ENCODE measurements at regions not wholly inside any gene's neighbourhood (a gene's known extent, or its start where the extent isn't known, plus 50 kb on each side); places are given as distances from the start of the nearest gene placed in this dataset.

GRCh38 chrX:115958687-115959359 is 211.7 kb upstream of the AGTR2 start:
- Mint-ChIP-seq H3K4me3 (no peak overlapping the region), H3K36me3 (ENCODE audit: low read depth) (peaks cover 56% of the 10 kb centered on the region), H3K9me3 (peaks cover 42% of the 10 kb centered on the region)

GRCh38 chrX:115960440-115961084 is 210.0 kb upstream of the AGTR2 start:
- Mint-ChIP-seq H3K27ac (no peak overlapping the region), H3K27me3 (ENCODE audit: low read depth) (no peaks in the 10 kb centered on the region), H3K9me3 (peaks cover 55% of the 10 kb centered on the region), H3K36me3 (ENCODE audit: low read depth) (peaks cover 69% of the 10 kb centered on the region), H3K4me3 (no peak overlapping the region), H3K4me1 (no peaks in the 10 kb centered on the region)
- no peak for TF ChIP-seq CTCF (IDR thresholded peaks at IDR 0.05; ENCODE audit: unreplicated experiment in 3 of 3)

More at GRCh38 chrX:115958687-115959359, 211.7 kb upstream of the AGTR2 start:
- no peaks in the 10 kb centered on the region for H3K27me3 Mint-ChIP-seq (ENCODE audit: low read depth)
- no peak for TF ChIP-seq CTCF (IDR thresholded peaks at IDR 0.05; ENCODE audit: unreplicated experiment in 3 of 3)
- no peaks in the 10 kb centered on the region for H3K4me1 Mint-ChIP-seq
- H3K27ac Mint-ChIP-seq, result no peak overlapping the region

GRCh38 chrX:115966920-115967319 is 203.6 kb upstream of the AGTR2 start:
- Mint-ChIP-seq H3K36me3 (ENCODE audit: low read depth) (peaks cover 40% of the 10 kb centered on the region), H3K4me3 (peak overlapping the region; percentile 92 to 98 (median 94)), H3K9me3 (peaks cover 38% of the 10 kb centered on the region), H3K27me3 (ENCODE audit: low read depth) (peaks cover 8% of the 10 kb centered on the region), H3K27ac (peak overlapping the region in 1 of 3 experiments; percentile 49), H3K4me1 (peaks cover 19% of the 10 kb centered on the region)
- no peak for TF ChIP-seq CTCF (IDR thresholded peaks at IDR 0.05; ENCODE audit: unreplicated experiment in 3 of 3)

- peak overlapping the region; percentile 91 to 94 (median 93) for H3K27ac Mint-ChIP-seq
- peaks cover 8% of the 10 kb centered on the region for H3K27me3 Mint-ChIP-seq (ENCODE audit: low read depth)
- peaks cover 22% of the 10 kb centered on the region for H3K9me3 Mint-ChIP-seq
- peaks cover 29% of the 10 kb centered on the region for H3K36me3 Mint-ChIP-seq (ENCODE audit: low read depth)
- peak overlapping the region; percentile 92 to 98 (median 94) for H3K4me3 Mint-ChIP-seq
- H3K4me1 Mint-ChIP-seq, result peaks cover 19% of the 10 kb centered on the region
- TF ChIP-seq CTCF (IDR thresholded peaks at IDR 0.05; ENCODE audit: unreplicated experiment in 3 of 3), result peak; percentile 19 to 46 (median 24)
These were observed 201.9 kb upstream of the AGTR2 start for GRCh38 chrX:115968436-115969252.

GRCh38 chrX:115970718-115971117 is 199.8 kb upstream of the AGTR2 start:
- Mint-ChIP-seq H3K27me3 (ENCODE audit: low read depth) (peaks cover 8% of the 10 kb centered on the region), H3K4me1 (peaks cover 19% of the 10 kb centered on the region), H3K27ac (no peak overlapping the region), H3K9me3 (peaks cover 10% of the 10 kb centered on the region), H3K36me3 (ENCODE audit: low read depth) (peaks cover 13% of the 10 kb centered on the region), H3K4me3 (peak overlapping the region; percentile 7 to 12 (median 8))
- TF ChIP-seq CTCF (IDR thresholded peaks at IDR 0.05; ENCODE audit: unreplicated experiment in 3 of 3), result no peak
